GM21529 (cell line): ENCODE measurements at regions not wholly inside any gene's neighbourhood (a gene's known extent, or its start where the extent isn't known, plus 50 kb on each side); places are given as distances from the start of the nearest gene placed in this dataset.

Experiments
- ATAC-seq: cut with Tn5 transposase; IDR thresholded peaks from one replicate; pipeline ENCODE4 v1.9.1; 2021; ENCODE audit not compliant: unreplicated experiment

DNA sequence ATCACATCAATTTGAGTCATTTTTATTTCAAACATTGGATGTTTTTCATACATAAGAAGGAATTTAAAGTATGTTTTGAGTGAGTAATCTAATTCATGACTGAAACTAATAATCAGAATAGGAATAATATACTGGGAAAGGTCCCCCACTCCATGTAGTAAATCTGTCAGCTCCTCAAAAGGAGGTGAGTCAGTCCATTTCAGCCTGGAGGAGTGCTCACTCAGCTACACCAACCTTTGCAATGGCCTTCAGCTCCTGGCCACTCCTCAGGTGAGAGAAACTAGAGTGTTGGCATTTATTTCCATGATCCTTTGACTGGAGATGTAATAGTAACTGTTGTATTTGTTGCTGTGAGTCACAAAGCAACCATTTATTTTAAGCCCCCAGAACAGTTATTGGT is 744.9 kb upstream of the ARRDC4 start:
- ATAC-seq, result no peak

DNA sequence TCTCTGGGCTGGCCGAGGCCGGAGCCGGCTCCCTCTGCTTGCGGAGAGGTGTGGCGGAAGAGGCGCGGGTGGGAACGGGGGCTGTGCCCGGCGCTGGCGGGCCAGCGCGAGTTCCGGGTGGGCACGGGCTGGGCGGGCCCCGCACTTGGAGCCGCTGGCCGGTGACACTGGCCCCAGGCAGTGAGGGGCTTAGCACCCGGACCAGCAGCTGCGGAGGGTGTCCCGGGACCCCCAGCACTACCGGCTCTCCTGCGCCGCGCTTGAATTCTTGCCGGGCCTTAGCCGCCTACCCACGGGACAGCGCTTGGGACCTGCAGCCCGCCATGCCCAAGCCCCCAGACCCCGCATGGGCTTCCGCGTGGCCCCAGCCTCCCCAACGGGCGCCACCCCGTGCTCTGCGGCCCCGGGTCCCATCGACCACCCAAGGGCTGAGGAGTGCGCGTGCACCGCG is 736.3 kb upstream of the ARRDC4 start:
- no peak for ATAC-seq

DNA sequence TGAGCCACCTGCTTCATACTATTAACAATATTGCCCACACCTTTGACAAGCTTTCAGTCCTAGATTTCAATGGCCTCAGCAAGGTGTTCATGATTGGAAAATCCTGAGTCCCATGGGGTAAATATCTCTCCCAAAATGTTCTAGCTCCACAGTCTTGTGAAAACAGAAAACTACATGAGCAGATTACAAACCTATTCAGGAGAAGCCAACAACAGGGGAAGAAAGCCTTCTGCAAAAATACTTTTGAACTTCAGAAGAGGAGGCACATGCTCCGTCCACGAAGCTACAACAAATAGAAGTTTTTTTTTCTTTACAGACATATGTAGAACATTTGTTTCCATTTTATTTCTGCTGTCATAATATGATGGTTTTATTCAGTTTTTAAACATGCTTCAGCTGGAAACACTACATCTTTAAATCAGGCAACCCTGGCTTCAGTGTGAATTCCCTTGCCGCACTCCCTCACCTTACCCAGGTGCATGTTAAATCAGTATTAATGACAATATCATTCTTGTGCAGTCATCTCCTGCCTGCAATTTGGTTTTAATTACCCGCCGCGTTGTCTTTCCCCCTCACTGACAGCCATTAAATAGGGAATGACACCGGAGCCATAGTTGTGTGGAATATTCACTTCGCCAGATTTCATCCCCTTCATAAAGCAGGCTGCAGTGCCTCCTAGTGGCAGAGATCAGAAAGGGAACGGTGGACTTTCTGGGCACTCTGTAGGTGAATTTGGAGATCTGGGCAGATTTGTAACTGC is 725.5 kb upstream of the ARRDC4 start:
- no peak for ATAC-seq

DNA sequence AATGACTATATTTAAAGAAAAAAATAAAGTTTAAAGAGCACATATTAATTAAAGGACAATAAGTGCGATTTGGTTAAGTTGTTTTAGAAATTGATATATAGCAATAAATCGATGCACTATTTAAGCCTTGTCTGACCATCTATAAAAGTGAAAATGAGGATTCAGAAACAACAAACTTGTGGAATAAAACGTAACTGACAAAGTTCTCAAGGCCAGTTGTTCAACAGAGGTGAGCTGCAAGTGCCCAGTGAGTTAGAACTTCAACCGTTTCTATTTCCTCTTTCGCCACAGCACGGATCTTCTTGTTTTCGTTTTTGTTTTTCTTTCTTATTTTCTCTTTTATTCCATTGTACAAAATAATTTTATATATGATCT is 724.9 kb upstream of the ARRDC4 start:
- no peak for ATAC-seq

DNA sequence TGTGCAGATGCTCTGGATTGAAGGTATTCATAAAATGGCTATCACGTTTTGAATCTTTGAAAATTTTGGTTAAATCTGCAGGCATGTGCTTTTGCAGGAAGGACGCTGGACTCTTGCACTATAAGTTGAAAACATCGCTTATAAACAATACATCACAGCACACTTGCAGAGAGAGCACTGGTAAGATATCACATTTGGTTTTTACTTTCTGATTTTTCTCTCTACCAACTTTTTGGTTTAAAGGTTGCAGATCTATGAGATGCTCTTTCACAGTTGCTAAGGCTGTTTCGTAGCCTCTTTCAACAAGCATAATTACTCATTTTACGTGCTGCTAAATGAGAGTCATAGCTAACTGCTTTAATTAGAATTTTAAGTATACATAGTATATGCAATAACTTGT is 724.4 kb upstream of the ARRDC4 start:
- ATAC-seq, result no peak

DNA sequence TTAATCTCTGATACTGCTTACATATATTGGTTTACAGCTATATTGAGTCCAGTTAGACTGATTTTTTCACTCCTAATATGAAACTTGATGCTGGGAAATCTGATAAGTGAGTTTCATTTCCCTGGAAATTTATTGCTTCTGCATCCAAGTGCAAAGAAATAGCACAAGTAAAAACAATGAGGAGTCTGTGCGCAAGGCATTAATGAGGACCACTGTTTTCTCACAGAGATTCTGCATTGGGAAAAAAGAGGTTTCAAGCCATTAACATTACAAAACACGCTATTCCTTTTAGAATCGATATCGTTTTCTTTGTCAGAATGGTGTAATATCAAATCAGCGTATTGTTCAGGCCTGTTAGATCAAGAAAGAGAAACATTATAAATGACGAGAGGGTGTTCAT is 723.3 kb upstream of the ARRDC4 start:
- ATAC-seq, result no peak

DNA sequence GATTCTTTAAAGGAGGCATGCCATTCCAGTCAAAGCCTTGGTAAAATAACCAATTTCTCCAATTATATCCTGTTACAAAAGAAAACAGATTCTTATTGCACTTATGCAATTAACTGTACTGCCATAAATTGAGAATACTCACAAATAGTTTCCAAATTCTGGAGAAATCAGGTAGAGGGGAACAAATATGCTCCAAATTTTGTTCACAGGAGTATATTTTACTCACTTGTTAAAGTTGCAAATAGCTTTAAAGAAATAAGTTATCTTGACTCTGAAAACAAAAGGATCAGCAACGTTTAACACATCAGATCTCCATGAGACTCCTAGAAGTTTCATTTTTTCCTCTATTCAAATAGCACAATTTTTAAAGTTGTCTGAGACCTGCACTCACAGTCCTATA is 712.1 kb upstream of the ARRDC4 start:
- ATAC-seq, result no peak

DNA sequence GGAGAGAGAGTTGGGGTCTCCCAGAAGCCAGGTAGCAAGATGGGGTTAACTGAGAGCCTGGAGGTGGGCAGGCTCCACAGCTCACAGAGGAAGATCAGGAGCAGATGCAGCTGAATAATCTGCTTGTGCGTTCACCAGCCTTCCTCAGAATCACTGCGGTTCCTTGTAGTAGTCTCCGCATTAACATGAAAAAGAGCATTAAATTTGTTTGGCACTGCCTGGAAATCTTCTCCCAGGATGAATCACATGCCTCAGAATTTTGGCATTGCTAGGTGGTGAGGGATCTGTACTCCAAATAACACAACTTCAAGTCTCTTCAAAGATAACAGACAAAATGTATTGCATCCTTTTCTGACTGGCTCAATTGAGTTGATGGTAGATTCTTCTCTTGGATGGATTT is 700.6 kb upstream of the ARRDC4 start:
- ATAC-seq, result no peak

DNA sequence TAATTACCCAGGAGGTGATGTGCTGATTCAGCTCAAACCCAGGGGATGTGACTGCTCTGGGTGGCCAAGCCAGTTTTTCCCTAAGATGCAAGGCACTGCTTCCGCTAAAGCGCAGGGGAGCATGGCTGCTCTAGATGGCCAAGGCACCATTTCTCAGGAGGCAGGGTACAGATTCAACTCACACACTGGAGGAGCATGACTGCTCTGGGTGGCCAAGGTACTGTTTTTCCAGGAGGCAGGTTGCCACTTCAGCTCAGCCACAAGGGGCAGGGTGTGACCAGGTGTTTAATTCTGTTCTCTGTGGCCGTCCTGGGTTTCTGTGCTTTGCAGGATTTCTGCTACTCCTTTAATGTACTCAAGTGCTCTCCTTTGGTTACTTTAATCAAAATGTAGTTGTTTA is 659.3 kb upstream of the ARRDC4 start:
- no peak for ATAC-seq

DNA sequence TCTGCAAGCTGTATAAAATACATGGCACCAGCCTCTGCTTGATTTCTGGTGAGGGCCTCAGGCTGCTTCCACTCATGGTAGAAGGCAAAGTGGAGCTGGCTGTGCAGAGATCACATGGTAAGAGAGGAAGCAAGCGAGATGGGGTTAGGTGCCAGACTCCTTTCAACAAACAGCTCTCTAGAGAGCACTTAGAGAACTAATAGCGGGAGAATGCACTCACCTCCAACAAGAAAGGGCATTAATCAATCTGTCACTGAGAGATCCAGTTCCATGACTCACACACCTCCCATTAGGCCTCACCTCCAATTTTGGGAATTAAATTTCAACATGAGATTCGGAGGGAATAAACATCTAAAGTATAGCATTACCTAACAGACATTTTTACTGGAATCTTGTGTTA is 644.1 kb upstream of the ARRDC4 start:
- ATAC-seq, result no peak

DNA sequence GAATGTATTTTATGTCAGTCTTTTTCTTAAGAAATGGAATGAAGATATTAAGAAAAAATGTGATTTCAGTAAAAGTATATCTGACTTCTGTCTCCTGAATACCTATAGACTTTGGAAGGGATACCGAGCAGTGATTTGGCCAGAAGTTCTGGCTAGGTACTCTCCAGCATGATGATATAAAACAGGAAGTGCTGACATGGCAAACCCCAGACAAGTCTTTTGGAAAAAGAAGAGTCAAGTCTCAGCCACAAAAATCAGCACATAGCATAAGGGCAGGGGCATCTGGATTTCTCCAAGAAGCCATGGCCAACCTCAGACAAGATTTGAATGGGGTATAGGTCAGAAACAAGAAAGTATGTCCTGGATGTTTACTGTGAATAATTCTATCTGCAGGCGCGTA is 643.3 kb upstream of the ARRDC4 start:
- no peak for ATAC-seq

DNA sequence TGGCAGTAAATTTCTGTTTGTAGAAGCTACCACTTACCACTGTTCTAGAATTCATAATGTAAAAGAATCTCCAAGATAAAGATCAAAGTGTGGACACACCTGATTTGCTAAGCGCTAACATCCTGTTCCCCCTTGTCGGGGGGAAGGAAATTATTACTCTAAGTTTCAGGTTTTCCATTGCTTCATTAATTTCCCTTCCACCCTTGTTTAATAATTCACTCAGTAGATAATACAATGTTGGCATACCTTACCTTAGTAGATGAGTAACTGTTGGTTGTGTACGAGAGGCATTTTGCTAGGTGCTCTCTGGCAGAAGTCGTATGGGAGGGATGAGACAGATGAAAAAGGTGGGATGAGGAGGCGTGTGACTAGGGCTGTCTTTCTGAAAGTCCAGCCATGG is 641.2 kb upstream of the ARRDC4 start:
- ATAC-seq, result no peak

DNA sequence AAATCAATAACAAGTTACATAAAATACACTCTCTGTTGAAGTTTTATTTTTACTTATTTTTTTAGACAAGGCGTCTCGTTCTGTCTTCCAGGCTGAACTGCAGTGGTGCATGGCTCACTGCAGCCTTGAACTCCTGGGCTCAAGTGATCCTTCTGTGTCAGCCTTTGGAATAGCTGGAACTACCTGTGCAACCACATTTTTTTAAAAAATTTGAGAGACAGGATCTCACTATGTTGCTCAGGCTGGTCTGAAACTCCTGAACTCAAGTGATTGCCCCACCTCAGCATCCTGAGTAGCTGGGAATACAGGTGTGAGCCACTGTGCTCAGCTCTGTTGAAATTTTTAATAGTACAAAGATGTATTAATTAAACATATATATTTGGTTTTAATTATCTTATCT is 614.3 kb upstream of the ARRDC4 start:
- ATAC-seq, result no peak

DNA sequence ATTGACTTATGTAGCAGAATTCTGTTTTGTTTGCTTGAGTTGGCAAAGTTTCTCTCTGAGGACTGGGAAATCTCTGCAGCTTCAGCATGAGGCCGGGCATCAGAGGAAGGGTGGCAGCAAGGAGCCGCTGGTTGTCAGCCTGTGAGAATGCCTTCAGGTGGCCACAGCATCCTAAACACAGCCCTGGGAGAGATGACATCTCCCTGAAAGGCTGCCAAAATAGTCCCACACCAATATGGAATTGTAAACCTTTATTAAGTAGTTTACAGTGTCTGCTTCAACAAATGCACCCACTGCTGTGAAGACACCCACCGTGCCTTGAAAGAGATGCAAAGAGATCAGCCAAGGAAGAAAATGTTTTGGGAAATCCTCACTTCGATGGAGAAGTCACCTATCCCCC is 609.7 kb upstream of the ARRDC4 start:
- no peak for ATAC-seq

DNA sequence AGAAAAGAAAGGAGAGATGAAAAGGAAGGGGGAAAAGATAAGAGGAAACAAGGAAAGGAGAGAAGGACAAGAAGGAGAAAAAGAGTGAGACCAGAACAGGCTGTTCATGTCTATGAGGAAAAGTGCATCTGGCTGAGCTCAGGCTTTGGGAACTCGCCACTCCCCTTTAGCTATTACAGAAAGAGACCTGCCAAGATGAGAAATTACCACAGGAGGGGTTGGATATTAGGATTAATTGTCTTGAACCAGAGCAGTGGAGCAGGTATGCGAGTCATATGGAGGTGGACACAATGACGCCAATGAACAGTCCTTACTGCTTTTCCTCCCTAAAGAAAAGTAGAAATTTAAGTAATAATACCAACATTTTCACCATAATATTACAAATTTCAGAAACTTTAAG is 577.0 kb upstream of the ARRDC4 start:
- ATAC-seq, result no peak

DNA sequence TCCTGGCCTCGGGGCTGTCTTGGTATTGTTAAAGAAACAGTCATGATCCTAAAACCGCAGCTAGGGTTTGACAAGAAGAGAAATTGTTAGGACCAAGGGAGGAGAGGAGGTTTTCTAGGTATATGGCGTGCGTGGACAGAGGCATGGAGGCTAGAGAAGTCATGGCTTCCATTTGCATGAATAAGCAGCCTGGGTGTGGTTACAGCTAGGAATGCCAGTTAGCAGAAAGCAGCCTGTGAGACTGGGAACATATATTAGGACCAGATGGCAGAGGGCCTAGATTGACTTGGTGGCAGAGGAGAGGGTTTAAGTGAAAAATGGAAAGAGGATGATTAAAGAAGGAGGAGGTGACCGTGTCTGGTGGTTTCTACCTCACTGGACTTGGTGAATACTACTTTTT is 573.6 kb upstream of the ARRDC4 start:
- no peak for ATAC-seq

DNA sequence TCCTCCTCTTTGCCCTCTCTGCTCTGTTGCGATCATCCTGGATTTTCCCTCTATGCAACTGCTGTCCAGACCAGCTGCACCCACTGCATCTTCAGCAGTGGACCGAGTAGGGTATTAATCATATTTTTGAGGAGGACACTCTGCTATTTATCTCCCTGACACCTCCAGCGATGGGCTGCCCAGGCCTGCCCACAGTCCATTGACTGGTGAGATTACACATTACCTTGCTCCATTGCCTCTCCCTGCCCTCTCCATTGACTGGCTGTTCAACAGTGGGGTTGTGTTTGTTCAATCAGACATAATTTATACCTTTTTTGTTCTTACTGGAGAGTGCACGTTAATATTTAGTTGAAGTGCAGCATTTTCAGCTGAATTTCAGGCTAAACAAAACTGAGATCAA is 559.3 kb upstream of the ARRDC4 start:
- ATAC-seq, result no peak

DNA sequence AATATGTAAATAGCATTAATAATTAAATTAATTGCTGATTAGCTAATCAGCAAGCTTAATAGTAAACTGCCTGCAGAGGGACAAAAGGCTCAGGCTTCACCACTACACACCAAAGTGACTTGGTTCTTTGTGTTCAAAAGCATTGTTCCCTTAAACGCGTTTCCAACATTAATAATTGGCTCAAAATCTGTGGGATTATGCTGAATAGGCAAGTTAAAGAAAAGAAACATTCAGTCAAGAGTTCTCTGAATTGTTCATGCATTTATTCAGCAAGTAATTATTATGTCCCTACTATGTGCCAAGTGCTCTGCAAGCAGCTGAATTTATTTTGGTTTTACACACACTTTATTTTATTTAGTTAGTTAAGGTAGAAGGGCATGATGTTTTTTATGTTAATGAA is 558.5 kb upstream of the ARRDC4 start:
- no peak for ATAC-seq

DNA sequence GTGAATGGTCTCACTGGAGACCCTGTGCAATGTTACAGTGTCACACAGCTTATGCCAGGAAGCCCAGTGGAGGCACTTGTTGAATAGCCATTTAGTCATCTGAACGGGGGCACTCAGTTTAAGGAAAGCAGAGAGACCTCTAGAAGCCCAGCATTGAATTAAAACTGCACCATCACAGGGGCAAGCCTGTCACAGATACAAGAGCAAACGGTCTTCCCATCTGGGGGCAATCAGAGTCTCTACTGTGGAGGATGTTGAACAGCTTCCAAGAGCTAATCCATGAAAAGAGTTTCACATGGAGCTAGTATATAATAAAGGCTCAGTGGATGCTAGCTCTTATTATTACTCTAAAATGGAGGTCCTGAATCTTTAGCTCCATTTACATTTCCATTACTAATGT is 553.7 kb upstream of the ARRDC4 start:
- no peak for ATAC-seq

DNA sequence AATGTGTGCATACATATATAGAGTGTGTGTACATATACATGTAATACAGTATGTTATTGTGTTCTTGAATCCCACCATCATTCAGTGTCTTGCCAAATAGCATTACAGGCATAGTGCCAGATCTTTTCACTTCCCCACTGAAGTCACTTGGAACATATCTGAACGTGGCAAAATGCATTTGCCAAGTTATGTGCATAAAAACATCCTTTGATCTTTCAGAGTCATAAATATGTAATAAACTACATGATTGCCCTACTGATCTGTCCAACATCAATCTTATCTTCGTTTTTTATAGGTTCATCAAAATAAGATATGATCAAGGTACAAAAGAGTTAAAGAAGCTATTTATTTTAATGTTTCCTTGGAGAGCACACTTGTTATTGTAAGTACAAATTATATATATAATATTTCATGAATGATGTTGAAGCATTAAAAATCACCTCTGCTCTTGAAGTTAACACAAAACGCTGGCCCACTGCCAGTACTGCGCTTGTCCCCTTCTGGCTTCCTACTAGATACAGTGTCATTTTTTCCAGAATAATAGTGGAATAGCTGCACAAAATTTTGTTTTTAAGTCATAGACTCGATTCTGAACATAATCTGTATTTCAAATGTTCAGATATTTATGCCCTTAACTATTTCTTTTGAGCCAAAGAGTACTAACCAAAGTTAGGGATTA is 549.5 kb upstream of the ARRDC4 start:
- no peak for ATAC-seq

DNA sequence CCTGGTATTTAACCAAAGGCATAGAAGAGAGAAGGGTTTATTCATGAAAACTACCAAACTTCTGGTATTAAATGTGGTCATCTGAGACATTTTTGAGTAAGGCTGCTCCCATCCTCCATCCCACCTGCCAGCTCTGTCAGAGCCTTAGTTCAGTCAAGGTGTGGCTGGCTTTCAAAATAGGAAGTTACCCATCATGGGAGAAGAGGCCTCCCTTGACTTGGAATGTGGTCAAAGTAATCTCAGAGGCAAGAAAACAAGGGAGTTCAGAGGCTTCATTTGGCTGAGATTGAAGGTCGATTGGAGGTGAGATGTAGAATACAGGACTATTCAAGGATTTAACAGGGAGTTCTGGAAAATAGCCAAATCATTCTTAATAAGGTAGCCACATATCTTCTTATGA is 540.4 kb upstream of the ARRDC4 start:
- ATAC-seq, result no peak

DNA sequence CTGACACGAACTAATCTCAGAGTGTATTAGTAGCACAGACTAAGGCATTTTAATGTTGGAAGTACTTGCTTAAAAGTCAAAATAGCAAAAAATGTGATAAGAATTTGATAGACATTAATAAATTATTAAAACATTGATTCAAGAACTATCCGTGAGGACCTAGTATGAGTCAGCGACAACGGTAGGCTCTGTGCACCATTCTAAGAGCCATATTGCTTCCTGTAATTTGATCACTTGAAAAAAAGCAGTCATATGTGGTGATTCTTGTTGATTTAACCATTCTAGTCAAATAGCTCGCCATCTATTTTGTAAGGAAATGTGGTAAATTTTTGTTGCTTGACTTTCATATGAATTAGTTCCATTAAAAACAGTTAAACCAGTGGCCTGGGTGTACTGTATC is 534.9 kb upstream of the ARRDC4 start:
- ATAC-seq, result no peak

DNA sequence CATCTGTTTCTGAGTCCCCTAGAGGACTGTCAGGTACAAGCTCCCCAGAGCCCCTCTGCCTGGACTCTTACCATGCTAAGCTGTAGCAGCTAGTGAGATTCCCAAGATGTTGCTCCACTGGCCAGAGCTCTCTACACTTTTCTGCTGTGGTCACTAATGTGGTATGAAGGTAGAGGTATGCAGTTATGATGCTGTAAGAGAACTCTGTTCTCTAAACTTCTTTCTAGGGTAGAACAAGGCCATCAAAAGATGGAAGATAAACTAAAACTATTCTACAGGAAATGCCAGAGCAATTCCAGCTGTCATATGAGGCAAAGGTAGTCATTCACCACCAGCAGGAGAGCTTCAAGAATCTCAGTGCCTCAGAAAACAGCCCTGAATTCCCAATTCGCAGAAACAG is 517.4 kb upstream of the ARRDC4 start:
- no peak for ATAC-seq
